GM19467 (cell line): ENCODE measurements at regions not wholly inside any gene's neighbourhood (a gene's known extent, or its start where the extent isn't known, plus 50 kb on each side); places are given as distances from the start of the nearest gene placed in this dataset.
"Not testable (repeated sequence)": the region's sequence is repeated elsewhere in the genome, so short reads cannot be mapped to it uniquely, and the experiment has no call there.

Experiments
- ATAC-seq: cut with Tn5 transposase; IDR thresholded peaks from one replicate; pipeline ENCODE4 v1.9.1; 2021; ENCODE audit warnings: mild to moderate bottlenecking, moderate library complexity; ENCODE audit not compliant: unreplicated experiment

DNA sequence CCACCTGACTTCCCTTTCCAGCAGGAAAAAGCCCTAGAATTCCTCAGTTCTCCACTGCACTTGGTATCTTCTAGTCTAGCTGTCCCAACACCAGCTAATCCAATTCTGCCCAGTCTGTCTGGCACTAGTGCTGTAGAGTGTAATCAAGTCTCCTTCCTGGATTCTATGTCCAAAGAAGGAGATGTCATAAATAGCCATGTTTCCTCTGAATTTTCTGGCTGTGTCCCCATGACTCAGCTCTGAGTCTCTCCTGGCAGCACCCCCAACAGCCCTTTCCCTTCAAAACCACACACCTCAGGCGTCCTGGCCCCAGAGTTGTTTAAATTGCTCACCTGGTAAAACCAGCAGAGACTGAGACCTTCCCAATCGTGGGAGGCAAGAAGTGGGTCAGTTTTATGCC is 197.2 kb downstream of the GRXCR1 start:
- no peak for ATAC-seq

DNA sequence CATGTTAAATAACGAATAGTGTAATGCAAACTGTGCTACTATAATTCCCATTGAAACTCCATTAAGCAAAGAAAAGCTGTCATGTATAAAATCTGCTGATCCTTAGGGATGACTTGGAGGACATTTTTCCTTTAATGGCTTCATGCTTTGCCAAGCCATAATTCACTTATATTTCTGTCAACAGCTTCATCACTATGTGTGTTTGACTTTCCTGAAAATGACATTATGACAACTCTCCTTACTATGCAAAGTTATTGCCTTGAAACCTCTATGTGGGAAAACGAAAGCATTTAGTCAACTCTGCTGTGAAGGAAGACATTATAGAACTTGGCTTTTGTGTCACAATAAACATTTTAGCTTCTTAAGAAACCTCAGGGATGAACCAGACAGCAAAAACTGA is 210.5 kb downstream of the GRXCR1 start:
- ATAC-seq, result no peak

DNA sequence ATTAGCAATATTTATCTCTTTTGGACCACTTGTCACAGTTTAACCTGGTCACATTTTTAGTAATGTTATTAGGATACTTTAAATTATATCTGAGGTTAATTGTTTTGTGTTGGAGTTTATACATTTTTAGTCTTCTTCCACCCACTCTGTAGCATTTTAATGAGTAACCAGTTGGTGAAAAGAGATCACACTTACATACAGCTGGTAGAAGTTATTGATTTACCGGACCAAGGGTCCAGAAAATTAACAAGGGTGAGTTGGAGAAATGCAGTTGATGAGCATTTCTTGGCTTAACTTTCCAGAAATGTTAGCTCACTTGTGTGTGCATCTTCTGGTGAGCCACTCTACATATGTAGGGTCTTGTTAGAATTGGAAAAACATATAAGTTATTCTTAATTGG is 219.6 kb downstream of the GRXCR1 start:
- ATAC-seq, result no peak

DNA sequence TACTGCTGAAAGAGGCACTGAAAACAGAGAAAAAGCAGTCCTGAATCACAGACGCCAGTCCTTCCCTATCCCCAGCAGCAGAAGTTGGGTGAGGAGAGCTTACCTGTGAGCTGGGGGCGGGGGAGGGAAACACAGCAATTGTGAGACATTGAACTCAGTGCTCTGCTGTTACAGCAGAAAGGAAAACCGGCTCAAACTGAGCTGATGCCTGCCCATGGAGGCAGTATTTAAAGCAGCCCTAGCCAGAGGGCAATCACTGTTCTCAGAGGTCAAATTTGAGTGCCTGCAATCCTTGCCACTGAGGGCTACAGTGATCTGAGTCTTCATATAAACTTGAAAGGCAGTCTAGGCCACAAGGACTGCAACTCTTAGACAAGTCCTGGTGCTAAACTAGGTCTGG is 220.7 kb downstream of the GRXCR1 start:
- no peak for ATAC-seq

DNA sequence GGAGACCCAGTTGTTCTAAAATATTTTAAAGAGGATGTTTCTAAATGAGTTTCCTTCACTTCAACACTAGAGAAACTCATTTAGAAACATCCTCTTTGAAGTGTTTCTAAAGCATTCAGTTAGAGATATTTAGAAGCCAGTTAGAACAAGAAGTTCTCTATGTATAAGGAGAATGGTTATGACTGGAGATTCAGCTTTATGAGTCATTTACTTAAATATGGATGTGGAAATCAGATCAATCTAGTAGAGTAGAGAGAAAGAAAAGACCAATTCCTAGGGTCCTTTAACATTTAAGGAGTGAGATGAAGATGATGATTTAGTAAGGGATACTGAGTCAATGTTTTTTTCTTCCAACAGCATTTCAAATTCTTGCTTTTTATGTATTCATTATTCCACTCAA is 234.1 kb downstream of the GRXCR1 start:
- ATAC-seq, result no peak

DNA sequence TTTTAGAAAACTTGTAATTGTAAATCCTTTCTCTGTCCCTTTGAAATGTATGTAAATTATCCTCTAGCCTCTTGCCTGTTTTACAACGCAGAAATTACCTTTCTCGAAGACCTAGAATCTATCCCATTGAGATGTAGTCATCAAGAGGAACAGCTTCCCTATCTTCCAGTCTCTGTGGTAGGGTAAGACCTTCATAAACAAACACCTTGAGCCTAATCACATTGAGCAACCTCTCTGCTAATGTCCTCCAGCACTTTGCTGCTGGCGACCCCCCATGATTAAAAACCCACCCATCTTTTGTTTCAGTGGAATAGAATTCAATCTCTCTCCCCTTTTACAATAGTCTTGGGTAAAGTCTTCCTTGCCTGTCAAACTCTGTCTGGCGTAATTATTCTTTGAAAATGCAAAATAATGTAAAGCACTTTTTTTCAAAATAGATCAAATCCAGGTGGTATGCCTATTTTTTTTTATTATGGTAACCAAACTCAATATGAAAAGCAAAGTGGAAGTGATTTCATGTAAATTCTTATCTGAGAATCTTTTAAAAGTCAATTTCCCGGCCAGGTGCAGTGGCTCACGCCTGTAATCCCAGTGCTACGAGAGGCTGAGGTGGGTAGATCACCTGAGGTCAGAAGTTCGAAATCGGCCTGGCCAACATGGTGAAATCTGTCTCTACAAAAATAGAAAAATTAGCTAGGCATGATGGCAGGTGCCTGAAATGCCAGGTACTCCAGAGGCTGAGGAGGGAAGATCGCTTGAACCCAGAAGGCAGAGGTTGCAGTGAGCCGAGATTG is 237.9 kb downstream of the GRXCR1 start:
- no peak for ATAC-seq

DNA sequence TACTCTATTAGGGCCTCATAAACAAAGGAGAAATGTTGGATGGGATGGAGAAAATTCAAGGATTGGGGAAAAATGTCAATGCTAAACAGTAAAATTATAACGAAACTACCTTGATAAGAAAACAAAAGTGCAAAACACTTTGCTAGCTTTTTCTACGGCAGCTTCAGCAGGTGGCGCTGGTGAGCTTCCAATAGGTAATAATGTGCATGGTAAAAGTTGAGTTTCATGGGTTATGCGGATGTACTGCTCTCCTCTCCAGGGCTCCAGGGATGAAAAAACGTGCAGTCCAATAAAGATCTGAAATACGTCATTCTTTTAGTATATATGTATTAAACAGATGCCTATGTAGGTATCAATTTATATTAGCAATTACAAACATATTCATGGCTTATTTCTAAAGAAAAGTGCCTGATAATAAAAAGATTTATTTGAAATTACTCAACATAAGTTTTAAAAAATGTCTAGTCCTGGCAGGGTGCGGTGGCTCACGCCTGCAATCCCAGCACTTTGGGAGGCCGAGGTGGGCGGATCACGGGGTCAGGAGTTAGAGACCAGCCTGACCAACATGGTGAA is 239.6 kb downstream of the GRXCR1 start:
- peak; percentile 71 for ATAC-seq

DNA sequence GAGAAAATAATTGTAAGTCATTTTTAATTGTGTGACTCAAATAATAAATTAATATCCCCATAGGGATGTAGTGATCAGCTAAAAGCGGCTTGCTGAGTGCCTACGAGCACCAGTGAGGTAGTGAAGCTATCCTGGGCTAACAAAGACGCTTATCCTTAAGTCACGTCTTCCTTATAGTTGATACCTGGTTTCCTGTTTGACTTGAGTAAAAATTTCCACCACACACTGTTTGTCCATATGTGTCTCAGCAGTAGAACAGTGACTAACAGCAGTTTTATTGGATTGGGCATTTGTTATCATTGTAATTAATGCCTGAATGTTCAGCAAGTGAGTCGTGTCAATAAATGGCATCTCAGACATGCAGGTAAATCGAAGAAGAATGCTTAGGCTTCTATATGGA is 241.1 kb downstream of the GRXCR1 start:
- ATAC-seq, result no peak

DNA sequence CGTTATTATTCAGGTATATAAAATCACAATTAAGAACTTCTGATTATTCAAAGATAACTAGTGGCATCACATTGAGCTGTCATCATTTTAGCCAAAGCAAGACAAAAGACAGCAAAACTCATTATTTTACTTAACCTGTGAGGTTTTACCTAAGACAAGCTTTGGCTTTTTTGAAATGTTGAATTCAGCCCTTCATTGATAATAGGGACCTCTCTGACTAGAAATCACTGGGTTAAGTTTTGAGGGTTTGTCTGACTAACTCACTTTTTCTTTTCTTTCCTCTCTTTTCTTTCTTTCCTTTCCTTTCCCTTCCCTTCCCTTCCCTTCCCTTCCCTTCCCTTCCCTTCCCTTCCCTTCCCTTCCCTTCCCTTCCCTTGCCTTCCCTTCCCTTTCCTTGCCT is 244.2 kb downstream of the GRXCR1 start:
- ATAC-seq, result no peak

DNA sequence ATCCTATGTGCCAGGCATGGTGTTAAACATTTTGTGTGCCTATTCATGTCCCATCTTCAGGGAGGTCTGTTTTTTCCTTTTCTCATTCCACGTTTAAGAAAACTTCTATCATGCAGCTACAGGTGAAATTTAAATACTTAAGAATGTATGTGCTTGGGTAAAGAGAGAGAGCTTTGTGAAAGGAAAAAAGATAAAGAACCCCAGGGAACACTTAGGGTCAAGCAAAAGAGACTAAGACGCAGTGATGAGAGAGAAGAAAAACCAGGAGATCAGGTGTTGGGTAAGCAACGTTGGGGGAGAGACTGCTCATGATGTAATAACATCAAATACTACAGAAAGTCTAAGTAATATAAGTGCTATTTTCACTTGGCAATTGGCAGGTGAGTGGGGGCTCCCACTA is 253.7 kb downstream of the GRXCR1 start:
- no peak for ATAC-seq

DNA sequence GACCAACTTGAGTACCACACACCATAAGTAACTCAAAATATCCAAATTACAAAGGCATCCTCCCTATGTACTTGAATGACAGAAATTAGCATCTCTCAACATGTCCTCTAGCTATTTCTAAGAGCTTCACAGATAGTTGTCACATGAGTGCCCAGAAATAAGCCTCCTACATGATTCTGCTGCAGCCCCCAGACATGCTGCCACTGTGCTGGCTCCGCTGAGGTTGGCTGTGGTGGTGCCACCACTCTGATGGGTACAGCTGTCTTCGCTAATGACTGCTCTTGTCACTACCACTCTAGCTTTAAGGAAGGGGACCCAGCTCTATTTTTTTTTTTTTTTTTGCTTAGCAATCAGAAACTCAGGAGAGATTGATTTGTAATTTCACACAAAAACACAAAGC is 256.0 kb downstream of the GRXCR1 start:
- no peak for ATAC-seq

DNA sequence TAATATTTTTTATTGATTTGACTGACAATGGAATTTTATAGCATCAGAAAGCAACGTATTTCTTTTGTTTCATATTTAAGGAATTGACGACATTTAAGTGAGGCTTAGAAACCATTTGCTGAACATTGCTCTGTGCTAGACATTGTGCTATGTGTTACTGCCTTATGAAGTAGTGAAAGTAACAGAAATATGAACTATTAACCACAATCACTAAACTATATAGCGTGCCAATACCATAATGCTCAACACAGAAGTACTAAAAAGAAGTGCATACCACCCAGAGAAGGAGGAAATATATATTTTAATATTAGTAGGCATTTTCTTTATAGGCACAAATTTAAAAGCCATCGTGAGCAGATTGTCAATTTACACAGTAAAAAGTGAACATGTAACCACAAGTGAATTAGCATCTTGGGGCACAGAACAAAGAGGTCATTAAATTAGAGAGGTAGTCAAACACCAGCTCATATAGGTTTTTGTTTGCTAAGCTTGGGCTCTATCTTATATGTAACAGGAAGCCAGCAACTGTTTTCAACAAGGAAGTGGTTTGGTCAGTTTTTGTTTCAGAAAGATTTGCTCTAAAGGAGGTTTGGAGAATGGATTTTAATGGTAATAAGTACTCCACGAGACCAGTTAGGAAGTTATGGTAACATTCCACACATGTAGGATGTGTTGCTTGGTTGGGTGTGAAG is 270.7 kb downstream of the GRXCR1 start:
- ATAC-seq, result no peak

DNA sequence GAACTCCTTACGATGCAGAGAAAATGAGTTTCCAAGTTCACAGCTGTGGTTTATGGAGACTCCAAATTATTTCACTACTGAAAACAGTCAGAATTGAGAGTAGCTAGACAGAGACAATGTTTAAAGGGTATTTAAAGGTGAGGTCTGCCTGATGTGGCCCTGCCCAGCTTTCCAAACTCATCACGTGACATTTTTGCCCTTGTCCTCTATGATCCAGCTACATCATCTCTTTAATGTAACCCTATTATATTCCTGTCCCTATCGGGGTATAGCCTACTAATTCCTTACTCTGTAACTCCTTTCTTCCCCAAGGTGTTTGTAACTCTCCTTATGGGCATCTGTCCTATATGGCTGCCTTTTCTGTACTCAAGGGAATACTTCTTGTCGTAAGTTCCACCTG is 297.2 kb downstream of the GRXCR1 start:
- ATAC-seq, result no peak

DNA sequence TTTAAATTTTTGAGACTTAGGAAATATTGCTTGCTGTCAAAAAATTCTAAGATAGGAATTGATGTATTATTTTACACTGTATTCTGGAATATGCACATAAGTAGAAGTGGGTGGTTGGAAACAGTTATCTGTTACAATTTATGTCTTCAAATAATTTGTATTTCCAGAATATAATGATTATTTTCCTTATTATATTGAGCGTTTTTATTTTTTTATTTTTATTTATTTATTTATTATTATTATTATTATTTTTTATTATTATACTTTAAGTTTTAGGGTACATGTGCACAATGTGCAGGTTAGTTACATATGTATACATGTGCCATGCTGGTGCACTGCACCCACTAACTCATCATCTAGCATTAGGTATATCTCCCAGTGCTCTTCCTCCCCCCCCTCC is 320.1 kb downstream of the GRXCR1 start:
- ATAC-seq, result not testable (repeated sequence)

DNA sequence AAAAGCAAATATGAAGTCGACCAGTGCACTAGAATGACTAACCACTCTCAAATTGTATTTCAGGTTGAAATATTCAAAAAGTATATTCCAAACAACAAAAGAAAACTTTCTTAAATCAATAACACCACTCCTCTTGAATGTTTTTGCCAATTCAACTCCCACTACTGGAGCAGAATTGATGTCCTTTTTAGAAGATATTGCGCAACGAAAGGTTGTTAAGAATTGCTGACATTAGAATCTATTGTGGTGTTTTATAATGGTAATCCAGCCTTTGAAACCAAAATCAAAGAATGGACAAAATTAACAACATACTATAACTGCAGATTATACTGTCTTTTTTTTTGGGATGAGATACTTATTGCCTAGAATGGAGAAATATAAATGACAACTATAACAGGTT is 331.3 kb downstream of the GRXCR1 start:
- no peak for ATAC-seq

DNA sequence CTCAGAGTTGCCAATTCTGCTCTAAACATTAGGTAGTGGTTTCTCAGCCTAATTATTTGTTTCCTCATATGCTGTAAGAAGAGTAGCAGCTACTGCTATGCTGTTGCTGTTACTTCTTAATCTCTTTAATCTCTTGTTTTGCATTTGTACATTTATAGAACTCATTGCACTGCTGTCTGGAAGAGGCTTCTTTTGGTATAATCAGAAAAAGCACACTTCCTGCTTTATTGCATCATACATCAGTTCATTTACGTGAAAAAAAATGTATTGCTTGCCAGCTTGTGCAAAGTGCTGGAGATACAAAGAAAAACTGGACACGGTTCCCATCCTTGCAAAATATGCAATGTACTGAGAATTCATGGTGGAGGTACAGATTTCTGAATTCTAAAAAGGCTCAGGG is 332.0 kb downstream of the GRXCR1 start:
- ATAC-seq, result no peak

DNA sequence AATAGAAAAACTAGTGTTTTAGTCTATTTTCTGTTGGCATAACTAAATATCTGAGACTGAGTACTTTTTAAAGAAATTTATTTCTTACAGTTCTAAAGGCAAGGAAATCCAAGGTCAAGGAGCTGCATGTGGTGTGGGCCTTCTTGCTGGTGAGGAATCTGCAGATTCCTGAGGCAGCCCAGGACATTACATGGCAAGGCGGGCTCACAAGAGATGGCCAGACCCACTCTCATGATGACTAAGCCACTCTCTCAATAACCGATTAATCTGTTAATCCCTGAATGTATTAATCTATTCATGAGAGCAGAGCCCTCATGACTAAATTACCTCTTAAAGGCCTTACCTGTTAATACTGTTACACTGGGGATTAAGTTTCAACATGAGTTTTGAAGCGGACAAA is 340.8 kb downstream of the GRXCR1 start:
- no peak for ATAC-seq

DNA sequence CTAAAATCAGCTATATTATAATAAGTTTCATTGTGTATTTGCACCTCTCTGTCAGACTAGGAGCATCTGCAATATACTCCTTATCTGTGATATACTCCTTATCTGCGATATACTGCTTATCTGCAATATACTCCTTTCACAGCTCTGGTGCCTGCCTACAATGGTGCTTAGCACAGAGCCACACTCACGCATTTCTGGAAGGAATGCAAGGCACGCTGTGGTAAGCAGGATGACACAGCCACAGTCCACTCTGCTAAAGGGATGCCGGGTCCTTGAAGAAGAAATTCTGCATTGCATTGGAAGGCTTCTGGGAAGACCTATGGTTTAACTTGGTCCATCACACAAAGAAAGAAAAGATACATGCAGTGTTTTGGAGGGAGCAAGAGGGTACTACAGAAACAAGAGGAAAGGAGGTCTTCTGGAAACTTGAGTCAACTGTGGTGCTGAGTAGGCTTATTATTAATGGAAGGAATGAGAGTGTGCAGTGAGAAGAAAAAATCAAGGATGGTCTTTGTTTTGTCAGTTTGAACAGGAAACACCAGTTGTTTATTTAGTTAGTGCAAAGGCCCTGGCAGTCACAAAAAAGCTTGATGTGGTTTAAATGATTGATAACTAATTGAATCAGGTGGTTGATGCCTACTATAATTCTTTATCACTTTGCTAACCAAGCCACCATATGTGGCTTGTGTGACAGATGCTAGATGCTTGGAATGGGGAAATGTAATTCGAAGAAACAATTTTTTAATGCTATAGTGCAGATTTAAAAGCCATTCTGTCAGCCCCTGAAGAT is 342.3 kb downstream of the GRXCR1 start:
- no peak for ATAC-seq

DNA sequence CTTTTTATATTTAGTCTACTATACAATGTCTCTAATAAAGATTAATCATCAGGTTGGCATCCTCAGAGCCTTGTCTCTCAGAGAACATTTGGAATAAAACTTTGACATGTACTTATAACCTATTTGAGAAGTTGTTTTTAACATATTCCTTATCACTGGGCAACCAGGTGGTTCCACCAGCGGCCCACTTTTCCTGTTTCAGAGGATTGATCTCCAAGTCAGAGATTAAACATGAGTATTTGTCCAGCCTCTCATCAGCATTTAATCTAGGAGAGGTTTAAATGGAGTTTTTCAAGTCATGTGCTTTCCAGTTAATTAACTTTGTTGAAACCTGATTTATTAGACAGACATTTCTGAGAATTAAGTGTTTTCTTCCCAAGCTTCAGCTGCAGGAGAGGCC is 345.5 kb downstream of the GRXCR1 start:
- no peak for ATAC-seq

DNA sequence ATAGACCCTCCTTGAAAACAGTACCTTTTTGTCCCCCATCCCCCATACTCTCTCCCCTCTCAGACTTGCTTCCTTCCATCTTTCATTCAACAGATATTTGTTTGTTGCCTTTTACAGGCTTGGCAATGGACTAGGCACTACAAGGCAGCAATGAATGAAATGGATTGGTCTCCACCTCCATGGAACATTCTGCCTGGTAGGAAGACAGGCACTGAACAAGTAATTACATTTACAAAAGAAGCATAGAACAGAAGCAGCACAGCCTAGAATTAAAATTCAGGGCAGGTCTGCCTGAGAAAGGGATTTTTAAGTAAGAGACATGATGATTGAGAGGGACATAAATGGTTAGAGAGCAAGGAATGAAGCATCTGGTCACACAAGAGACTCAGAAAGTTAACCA is 346.1 kb downstream of the GRXCR1 start:
- no peak for ATAC-seq

DNA sequence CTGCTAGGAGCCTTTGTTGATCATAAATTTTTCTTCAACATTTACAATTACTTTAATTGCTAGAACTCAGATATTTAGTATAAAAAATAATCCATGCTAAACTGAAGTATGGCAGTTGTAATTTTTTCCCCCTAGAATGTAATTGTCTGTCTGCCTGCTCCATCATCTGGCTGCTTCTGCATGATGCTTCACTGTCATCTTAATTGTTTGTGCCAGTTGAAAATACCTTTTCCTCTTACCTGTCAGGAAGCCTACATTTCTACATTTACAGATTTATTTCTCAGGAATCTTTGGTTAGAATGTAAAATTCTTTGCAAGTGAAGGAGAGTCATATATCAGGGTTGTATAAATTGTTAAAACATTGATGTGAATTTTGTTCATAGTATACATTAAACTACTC is 348.6 kb downstream of the GRXCR1 start:
- no peak for ATAC-seq

DNA sequence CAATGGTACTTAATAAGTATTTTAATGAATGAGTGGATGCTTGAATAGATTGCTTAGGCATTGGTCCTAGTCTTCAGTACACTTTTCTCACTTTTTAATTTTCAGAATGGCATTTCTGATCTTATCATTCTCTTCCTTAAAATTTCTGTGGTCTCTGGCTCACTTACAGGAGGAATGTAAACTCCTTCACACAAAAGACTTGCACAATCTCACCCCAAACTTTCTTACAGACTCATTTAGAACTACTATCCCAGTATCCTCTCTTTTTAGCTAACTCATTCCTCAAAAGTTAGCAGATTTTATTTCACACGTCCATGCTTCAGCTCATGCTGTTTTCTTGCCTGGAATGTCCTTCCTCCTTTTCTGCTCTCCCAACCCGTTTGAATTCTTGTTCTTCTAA is 350.1 kb downstream of the GRXCR1 start:
- ATAC-seq, result no peak
